Fibroblast of the aortic adventitia (primary cell): ENCODE measurements at regions not wholly inside any gene's neighbourhood (a gene's known extent, or its start where the extent isn't known, plus 50 kb on each side); places are given as distances from the start of the nearest gene placed in this dataset.

Experiments used
- DNase-seq: peaks from one replicate; pipeline ENCODE4 v3.0.0-alpha.2; 2010; ENCODE audit warnings: low read depth
- H3K4me3 ChIP-seq: 2 replicates; pipeline ENCODE4 v1.5.1; 2011; ENCODE audit warnings: low read depth, mild to moderate bottlenecking, control low read depth, low read length, moderate library complexity
- CTCF ChIP-seq: IDR thresholded peaks from 2 replicates; pipeline ENCODE4 v1.5.1; 2011; ENCODE audit warnings: mild to moderate bottlenecking, low read length, control low read depth, inconsistent platforms; ENCODE audit not compliant: insufficient read depth

- no peak for TF ChIP-seq CTCF
- no peak overlapping the region for H3K4me3 ChIP-seq
- DNase-seq, result peak; percentile 53
Observed at GRCh38 chr2:105604938-105605337, 139.8 kb upstream of the NCK2 start.

- no peak overlapping the region for H3K4me3 ChIP-seq
- DNase-seq, result peak; percentile 54
- TF ChIP-seq CTCF, result no peak
Observed at GRCh38 chr2:105600949-105601794, 143.5 kb upstream of the NCK2 start.

- DNase-seq, result no peak
- no peak overlapping the region for H3K4me3 ChIP-seq
- TF ChIP-seq CTCF, result no peak
Observed at GRCh38 chr2:105600602-105600948, 144.1 kb upstream of the NCK2 start.

GRCh38 chr2:105600037-105600442 is 144.7 kb upstream of the NCK2 start:
- TF ChIP-seq CTCF, result no peak
- H3K4me3 ChIP-seq, result no peak overlapping the region
- DNase-seq, result no peak

GRCh38 chr2:105598829-105599698 is 145.6 kb upstream of the NCK2 start:
- no peak for TF ChIP-seq CTCF
- H3K4me3 ChIP-seq, result no peak overlapping the region
- no peak for DNase-seq

GRCh38 chr2:105597806-105598803 is 146.6 kb upstream of the NCK2 start:
- DNase-seq, result no peak
- H3K4me3 ChIP-seq, result no peak overlapping the region
- TF ChIP-seq CTCF, result no peak
